Glutamatergic neuron (in vitro differentiated cells): ENCODE measurements at regions not wholly inside any gene's neighbourhood (a gene's known extent, or its start where the extent isn't known, plus 50 kb on each side); places are given as distances from the start of the nearest gene placed in this dataset.

ENCODE experiments used
- DNase-seq: peaks from one replicate; pipeline ENCODE4 v3.0.0; 2022
- H3K27ac Mint-ChIP-seq: one replicate; pipeline ENCODE4 v1.8.0; 2020; ENCODE audit warnings: mild to moderate bottlenecking, mixed read lengths, inconsistent platforms; ENCODE audit not compliant: unreplicated experiment
- H3K27me3 Mint-ChIP-seq: one replicate; pipeline ENCODE4 v1.8.0; 2020; ENCODE audit warnings: mild to moderate bottlenecking, moderate library complexity, mixed read lengths, inconsistent platforms; ENCODE audit not compliant: unreplicated experiment
- H3K36me3 Mint-ChIP-seq: one replicate; pipeline ENCODE4 v1.8.0; 2020; ENCODE audit warnings: mild to moderate bottlenecking, mixed read lengths, inconsistent platforms; ENCODE audit not compliant: unreplicated experiment
- H3K4me1 Mint-ChIP-seq: one replicate; pipeline ENCODE4 v1.8.0; 2020; ENCODE audit warnings: mild to moderate bottlenecking, low read depth, mixed read lengths, inconsistent platforms; ENCODE audit not compliant: unreplicated experiment
- H3K4me3 Mint-ChIP-seq: one replicate; pipeline ENCODE4 v1.8.0; 2020; ENCODE audit warnings: mild to moderate bottlenecking, mixed read lengths, inconsistent platforms; ENCODE audit not compliant: unreplicated experiment
- H3K9me3 Mint-ChIP-seq: one replicate; pipeline ENCODE4 v1.8.0; 2020; ENCODE audit warnings: mild to moderate bottlenecking, moderate library complexity, mixed read lengths, inconsistent platforms; ENCODE audit not compliant: unreplicated experiment
- TF ChIP-seq, protein P1 (sequence below): fragments of 200-600 bp; sonication (generic); IDR thresholded peaks from one replicate; pipeline ENCODE4 v1.5.0; 2021; ENCODE audit not compliant: partially characterized antibody, unreplicated experiment

DNA sequence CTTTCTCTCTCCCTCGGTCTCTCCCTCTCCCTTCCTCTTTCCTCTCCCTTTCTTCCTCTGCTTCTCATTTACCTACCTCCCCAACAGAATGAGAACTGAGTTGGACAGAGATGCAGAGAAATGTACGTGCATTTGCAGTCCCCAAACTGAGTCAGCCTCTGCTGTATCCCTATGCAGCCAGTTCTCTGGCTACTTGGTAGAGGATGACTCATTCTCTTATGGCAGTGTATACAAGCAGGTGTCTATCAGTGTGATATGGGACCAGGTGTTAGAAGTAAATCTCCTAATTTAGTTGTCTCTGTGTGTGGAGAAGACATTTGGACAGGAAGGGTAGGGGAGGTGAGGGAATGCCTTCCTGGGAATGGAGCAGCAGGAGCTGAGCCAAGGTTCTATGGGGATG is 470.8 kb downstream of the CD109 start:
- Mint-ChIP-seq H3K4me1 (no peaks in the 10 kb centered on the region), H3K4me3 (no peak overlapping the region), H3K27ac (no peak overlapping the region), H3K27me3 (no peaks in the 10 kb centered on the region), H3K36me3 (no peaks in the 10 kb centered on the region), H3K9me3 (no peaks in the 10 kb centered on the region)
- no peak for DNase-seq
- TF ChIP-seq, protein P1, sequence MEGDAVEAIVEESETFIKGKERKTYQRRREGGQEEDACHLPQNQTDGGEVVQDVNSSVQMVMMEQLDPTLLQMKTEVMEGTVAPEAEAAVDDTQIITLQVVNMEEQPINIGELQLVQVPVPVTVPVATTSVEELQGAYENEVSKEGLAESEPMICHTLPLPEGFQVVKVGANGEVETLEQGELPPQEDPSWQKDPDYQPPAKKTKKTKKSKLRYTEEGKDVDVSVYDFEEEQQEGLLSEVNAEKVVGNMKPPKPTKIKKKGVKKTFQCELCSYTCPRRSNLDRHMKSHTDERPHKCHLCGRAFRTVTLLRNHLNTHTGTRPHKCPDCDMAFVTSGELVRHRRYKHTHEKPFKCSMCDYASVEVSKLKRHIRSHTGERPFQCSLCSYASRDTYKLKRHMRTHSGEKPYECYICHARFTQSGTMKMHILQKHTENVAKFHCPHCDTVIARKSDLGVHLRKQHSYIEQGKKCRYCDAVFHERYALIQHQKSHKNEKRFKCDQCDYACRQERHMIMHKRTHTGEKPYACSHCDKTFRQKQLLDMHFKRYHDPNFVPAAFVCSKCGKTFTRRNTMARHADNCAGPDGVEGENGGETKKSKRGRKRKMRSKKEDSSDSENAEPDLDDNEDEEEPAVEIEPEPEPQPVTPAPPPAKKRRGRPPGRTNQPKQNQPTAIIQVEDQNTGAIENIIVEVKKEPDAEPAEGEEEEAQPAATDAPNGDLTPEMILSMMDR = no peak

DNA sequence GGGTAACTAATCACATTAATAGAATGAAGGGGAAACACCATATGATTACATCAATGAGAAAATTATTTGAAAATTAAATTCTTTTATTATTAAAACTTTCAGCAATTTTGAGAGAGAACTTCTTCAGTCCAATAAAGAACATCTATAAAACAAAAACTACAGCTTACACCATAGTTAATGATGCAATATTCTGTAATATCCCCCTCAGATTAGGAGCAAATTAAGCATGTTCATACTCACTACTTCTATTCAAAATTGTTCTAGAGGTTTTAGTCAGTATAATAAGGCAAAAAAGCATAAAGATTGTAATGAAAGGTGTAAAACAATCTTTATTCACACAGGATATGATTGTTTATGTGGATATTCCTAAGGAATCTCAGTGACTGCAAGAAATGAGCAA is 465.4 kb downstream of the CD109 start:
- TF ChIP-seq, protein P1 = no peak
- Mint-ChIP-seq H3K9me3 (no peaks in the 10 kb centered on the region), H3K27me3 (no peaks in the 10 kb centered on the region), H3K36me3 (no peaks in the 10 kb centered on the region), H3K27ac (no peak overlapping the region), H3K4me3 (no peak overlapping the region), H3K4me1 (no peaks in the 10 kb centered on the region)
- no peak for DNase-seq

DNA sequence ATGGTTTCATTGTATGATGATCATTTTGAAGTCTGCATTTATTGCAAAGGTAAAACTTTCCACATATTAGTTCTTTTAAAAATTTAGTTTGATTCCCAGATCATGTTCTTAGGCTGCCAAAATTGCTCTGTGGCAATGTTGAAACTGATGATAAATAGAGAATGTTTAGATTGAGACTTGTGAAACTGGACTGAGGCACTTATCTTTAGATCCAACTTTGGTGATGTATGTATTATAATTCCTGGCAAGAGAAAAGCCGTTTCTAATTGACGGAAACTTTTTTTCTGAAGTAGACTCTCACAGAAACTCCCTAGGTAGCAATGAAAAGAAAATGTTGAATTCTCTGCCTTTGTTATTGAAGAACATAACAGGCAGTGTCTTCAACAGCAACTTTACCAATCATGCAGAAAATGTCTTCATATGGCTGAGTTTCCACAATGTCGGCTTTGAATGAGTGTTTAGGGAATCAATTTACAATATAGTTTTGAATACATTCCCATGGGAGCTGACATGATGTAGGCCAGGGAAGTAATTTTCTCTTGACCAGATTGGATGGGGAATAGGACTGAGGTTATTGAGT is 456.2 kb downstream of the CD109 start:
- no peaks in the 10 kb centered on the region for H3K4me1 Mint-ChIP-seq
- H3K36me3 Mint-ChIP-seq = no peaks in the 10 kb centered on the region
- H3K27me3 Mint-ChIP-seq = peaks cover 8% of the 10 kb centered on the region
- no peak overlapping the region for H3K4me3 Mint-ChIP-seq
- no peak for DNase-seq
- H3K27ac Mint-ChIP-seq = no peak overlapping the region
- TF ChIP-seq, protein P1 = no peak
- H3K9me3 Mint-ChIP-seq = no peaks in the 10 kb centered on the region

DNA sequence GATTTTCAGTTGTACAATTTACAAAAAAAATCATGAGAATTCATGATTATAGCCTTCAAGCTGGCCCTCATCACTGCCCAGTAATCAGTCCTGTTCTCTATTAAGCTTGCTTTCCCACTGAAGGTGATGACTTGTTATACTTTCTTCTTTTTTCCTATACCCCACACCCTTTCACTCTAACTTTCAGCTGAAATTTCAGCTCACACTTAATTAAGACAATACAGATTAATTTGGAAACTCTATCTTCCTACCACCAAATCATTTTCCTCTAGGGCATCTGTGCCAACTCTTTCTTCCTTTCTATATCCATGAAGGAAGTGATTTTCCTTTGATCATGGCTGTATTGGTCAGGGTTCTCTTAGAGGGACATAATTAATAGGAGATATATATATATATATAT is 449.9 kb downstream of the CD109 start:
- DNase-seq = no peak
- Mint-ChIP-seq H3K27ac (no peak overlapping the region), H3K4me1 (no peaks in the 10 kb centered on the region), H3K27me3 (peaks cover 4% of the 10 kb centered on the region), H3K36me3 (no peaks in the 10 kb centered on the region), H3K9me3 (no peaks in the 10 kb centered on the region), H3K4me3 (no peak overlapping the region)
- TF ChIP-seq, protein P1 = no peak

DNA sequence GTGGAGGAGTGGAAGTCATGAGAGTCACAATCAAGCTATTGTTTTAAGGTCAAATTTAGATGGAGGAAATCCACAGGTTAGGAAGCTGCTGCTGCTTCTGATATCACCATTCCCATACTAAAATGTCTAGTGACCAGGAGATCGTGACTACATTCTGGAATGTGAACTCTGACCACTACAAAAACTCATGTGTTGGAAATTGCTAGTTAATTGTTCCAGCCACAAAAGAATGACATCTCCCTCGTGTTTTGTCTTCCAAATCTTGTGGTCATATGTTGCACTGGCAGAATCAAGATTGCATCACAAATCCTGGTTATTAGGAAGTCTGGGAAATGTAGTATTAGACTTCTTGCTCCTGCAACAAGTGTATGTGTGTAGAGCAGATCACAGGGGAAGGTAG is 441.9 kb downstream of the CD109 start:
- no peaks in the 10 kb centered on the region for H3K9me3 Mint-ChIP-seq
- H3K4me3 Mint-ChIP-seq = no peak overlapping the region
- H3K27me3 Mint-ChIP-seq = no peaks in the 10 kb centered on the region
- DNase-seq = no peak
- TF ChIP-seq, protein P1 = no peak
- H3K27ac Mint-ChIP-seq = no peak overlapping the region
- no peaks in the 10 kb centered on the region for H3K36me3 Mint-ChIP-seq
- H3K4me1 Mint-ChIP-seq = no peaks in the 10 kb centered on the region
